Smooth muscle cell (in vitro differentiated cells): ENCODE measurements at regions not wholly inside any gene's neighbourhood (a gene's known extent, or its start where the extent isn't known, plus 50 kb on each side); places are given as distances from the start of the nearest gene placed in this dataset.

Source experiments
- DNase-seq: peaks from one replicate; lab custom pipeline; 2025; ENCODE audit not compliant: unreplicated experiment; lab: John Stamatoyannopoulos, UW
- H2AFZ ChIP-seq: fragments of 200-600 bp; sonication (generic); 2 replicates; pipeline ENCODE4 v1.6.0; 2016; ENCODE audit warnings: antibody characterized with exemption, low read depth, mild to moderate bottlenecking
- H3F3A ChIP-seq: fragments of 200-600 bp; sonication (generic); 2 replicates; pipeline ENCODE4 v1.6.0; 2017; ENCODE audit warnings: antibody characterized with exemption, low read depth
- H3K27ac ChIP-seq: fragments of 200-600 bp; sonication (generic); 2 replicates; pipeline ENCODE4 v1.5.1; 2016; ENCODE audit warnings: low read depth, mild to moderate bottlenecking
- H3K27me3 ChIP-seq: fragments of 200-600 bp; sonication (generic); 2 replicates; pipeline ENCODE4 v1.6.1; 2016; ENCODE audit warnings: low read depth, mild to moderate bottlenecking
- H3K36me3 ChIP-seq: fragments of 200-600 bp; sonication (generic); 2 replicates; pipeline ENCODE4 v1.5.1; 2016; ENCODE audit warnings: low read depth
- H3K4me1 ChIP-seq: fragments of 200-600 bp; sonication (generic); 2 replicates; pipeline ENCODE4 v1.5.1; 2016; ENCODE audit warnings: low read depth
- H3K4me2 ChIP-seq: fragments of 200-600 bp; sonication (generic); 2 replicates; pipeline ENCODE4 v1.6.0; 2016; ENCODE audit warnings: mild to moderate bottlenecking
- H3K4me3 ChIP-seq: fragments of 200-600 bp; sonication (generic); 2 replicates; pipeline ENCODE4 v1.5.1; 2016; ENCODE audit warnings: mild to moderate bottlenecking
- H3K79me2 ChIP-seq: fragments of 200-600 bp; sonication (generic); 2 replicates; pipeline ENCODE4 v1.6.0; 2016; ENCODE audit warnings: low read depth, mild to moderate bottlenecking
- H3K9ac ChIP-seq: fragments of 200-600 bp; sonication (generic); 2 replicates; pipeline ENCODE4 v1.6.0; 2016; ENCODE audit warnings: low read depth
- H3K9me3 ChIP-seq: fragments of 200-600 bp; sonication (generic); replicated peaks from 2 replicates; pipeline ENCODE4 v1.5.1; 2016; ENCODE audit warnings: low read depth
- H4K20me1 ChIP-seq: fragments of 200-600 bp; sonication (generic); 2 replicates; pipeline ENCODE4 v1.6.0; 2016; ENCODE audit warnings: low read depth
- WGBS: methylation state at CpG from one replicate; pipeline ENCODE4 v1.1.7; 2016; ENCODE audit warnings: low lambda C conversion rate; 5-methylcytosine and 5-hydroxymethylcytosine counted together
- TF ChIP-seq, protein P1 (sequence below): fragments of 200-600 bp; sonication (generic); IDR thresholded peaks from 2 replicates; pipeline ENCODE4 v1.5.1; 2017; ENCODE audit warnings: borderline replicate concordance, mild to moderate bottlenecking, antibody characterized with exemption; ENCODE audit not compliant: insufficient read depth, poor library complexity, severe bottlenecking

DNA sequence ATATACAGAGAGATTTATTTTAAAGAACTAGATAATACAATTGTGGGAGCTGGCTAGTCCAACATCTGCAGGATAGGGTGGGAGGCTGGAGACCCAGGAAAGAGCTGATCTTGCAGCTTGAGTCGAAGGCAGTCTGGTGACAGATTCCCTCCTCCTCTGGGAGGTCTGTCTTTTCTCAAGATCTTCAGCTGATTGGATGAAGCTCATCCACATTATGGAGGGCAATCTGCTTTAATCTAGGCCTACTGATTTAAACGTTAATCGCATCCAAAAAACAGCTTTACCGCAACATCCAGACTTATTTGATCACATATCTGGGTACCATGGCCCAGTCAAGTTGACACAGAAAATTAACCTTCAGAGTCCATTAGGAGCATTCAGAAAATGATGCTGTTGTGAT, 168.1 kb downstream of the ATPSCKMT start:
- no peak overlapping the region for H3K4me3 ChIP-seq
- H3K79me2 ChIP-seq: no peaks in the 10 kb centered on the region
- H3K27me3 ChIP-seq: no peaks in the 10 kb centered on the region
- no peaks in the 10 kb centered on the region for H3K36me3 ChIP-seq
- TF ChIP-seq, protein P1, sequence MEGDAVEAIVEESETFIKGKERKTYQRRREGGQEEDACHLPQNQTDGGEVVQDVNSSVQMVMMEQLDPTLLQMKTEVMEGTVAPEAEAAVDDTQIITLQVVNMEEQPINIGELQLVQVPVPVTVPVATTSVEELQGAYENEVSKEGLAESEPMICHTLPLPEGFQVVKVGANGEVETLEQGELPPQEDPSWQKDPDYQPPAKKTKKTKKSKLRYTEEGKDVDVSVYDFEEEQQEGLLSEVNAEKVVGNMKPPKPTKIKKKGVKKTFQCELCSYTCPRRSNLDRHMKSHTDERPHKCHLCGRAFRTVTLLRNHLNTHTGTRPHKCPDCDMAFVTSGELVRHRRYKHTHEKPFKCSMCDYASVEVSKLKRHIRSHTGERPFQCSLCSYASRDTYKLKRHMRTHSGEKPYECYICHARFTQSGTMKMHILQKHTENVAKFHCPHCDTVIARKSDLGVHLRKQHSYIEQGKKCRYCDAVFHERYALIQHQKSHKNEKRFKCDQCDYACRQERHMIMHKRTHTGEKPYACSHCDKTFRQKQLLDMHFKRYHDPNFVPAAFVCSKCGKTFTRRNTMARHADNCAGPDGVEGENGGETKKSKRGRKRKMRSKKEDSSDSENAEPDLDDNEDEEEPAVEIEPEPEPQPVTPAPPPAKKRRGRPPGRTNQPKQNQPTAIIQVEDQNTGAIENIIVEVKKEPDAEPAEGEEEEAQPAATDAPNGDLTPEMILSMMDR: no peak
- no peak for DNase-seq
- H3K27ac ChIP-seq: no peak overlapping the region
- no peaks in the 10 kb centered on the region for H3K4me1 ChIP-seq
- no peaks in the 10 kb centered on the region for H3F3A ChIP-seq
- H2AFZ ChIP-seq: no peak overlapping the region
- no peak overlapping the region for H3K9ac ChIP-seq
- H4K20me1 ChIP-seq: no peaks in the 10 kb centered on the region
- H3K9me3 ChIP-seq: no peaks in the 10 kb centered on the region
- WGBS: 90% methylated on average over 4 of the region's 4 CpGs
- no peak overlapping the region for H3K4me2 ChIP-seq

- Histone ChIP-seq H3K79me2 (no peaks in the 10 kb centered on the region), H3K4me3 (no peak overlapping the region), H3K4me1 (no peaks in the 10 kb centered on the region), H3K9ac (no peak overlapping the region), H3K27ac (no peak overlapping the region), H4K20me1 (no peaks in the 10 kb centered on the region), H3K27me3 (no peaks in the 10 kb centered on the region), H3K36me3 (no peaks in the 10 kb centered on the region), H2AFZ (no peak overlapping the region), H3K9me3 (no peaks in the 10 kb centered on the region), H3K4me2 (no peak overlapping the region), H3F3A (no peaks in the 10 kb centered on the region)
- DNase-seq: no peak
- TF ChIP-seq, protein P1: no peak
- WGBS: 80% methylated on average over 11 of the region's 11 CpGs
These were observed 171.7 kb downstream of the ATPSCKMT start for GRCh38 chr5:10077791-10078545.

DNA sequence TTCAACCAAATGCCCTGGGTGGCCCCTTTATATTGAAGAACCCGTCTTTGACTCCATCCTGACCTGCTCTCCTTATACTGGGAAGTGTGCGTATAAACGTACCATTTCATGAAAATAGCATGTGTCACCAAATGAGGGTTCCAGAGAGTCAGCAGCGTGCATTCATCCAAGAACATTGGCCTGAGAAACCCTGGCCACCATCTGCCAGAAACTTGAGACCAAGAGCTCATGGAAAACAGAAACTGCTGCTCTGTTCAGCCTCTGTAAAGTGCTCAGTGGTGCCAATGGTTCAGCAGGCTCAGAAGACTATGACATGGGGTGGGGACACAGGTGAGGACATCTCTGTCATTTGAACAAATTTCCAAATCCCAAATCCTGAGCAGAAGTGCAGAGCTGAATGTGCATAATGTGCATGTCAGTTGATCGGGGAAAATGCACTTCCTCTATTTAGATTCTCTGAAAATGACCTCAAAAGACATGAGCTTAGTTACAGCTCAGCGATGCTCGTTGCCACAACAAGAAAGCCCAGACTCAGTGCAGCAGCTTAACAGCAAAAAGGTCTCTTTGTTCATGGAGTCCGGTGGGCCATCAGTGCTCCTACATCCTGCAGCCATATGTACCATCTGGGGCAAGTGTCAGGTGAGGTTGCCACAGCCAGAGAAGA, 176.1 kb downstream of the ATPSCKMT start:
- H3K4me3 ChIP-seq: no peak overlapping the region
- H4K20me1 ChIP-seq: no peaks in the 10 kb centered on the region
- H3K79me2 ChIP-seq: no peaks in the 10 kb centered on the region
- H2AFZ ChIP-seq: no peak overlapping the region
- H3K27ac ChIP-seq: no peak overlapping the region
- H3K36me3 ChIP-seq: no peaks in the 10 kb centered on the region
- H3F3A ChIP-seq: no peaks in the 10 kb centered on the region
- TF ChIP-seq, protein P1: no peak
- H3K27me3 ChIP-seq: no peaks in the 10 kb centered on the region
- no peak overlapping the region for H3K9ac ChIP-seq
- H3K9me3 ChIP-seq: no peaks in the 10 kb centered on the region
- no peaks in the 10 kb centered on the region for H3K4me1 ChIP-seq
- DNase-seq: no peak
- no peak overlapping the region for H3K4me2 ChIP-seq
- WGBS: 90% methylated on average over 8 of the region's 8 CpGs
